HG02884 (cell line): ENCODE measurements at regions not wholly inside any gene's neighbourhood (a gene's known extent, or its start where the extent isn't known, plus 50 kb on each side); places are given as distances from the start of the nearest gene placed in this dataset.

Experiments used
- ATAC-seq: cut with Tn5 transposase; IDR thresholded peaks from one replicate; pipeline ENCODE4 v1.9.1; 2021; ENCODE audit warnings: mild to moderate bottlenecking, moderate library complexity; ENCODE audit not compliant: unreplicated experiment

DNA sequence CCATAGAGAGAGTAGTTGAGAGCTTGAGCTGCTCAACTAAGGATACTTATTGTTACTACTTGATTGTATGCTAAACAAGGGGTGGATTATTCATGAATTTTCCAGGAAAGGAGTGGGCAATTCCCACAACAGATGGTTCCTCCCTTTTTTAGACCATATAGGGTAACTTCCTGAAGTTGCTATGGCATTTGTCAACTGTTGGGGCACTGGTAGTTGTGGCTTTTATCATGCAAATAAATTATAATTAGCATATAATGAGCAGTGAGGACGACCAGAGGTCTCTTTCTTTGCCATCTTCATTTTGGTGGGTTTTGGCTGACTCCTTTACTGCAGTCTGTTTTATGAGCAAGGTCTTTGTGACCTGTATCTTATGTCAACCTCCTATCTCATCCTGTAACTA lies 1403.5 kb upstream of the PABPC4L start:
- no peak for ATAC-seq

DNA sequence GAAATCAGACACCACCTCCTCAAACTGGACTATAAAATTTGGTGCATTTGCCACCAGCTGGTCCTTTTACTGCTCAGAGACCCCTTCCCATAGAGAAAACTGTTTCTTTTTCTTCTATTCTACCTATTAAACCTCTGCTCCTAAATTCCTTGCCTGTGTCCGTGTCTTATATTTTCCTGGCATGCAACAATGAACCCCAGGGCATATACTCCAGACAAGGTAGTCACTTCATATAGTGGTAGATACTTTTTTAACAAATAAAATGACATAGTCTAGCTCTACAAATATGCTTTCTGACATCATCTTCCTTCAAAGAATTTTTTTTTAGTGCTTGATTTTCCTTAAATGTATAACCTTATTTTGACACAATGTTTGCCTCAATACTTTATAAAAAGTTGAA lies 1402.9 kb upstream of the PABPC4L start:
- ATAC-seq = no peak

DNA sequence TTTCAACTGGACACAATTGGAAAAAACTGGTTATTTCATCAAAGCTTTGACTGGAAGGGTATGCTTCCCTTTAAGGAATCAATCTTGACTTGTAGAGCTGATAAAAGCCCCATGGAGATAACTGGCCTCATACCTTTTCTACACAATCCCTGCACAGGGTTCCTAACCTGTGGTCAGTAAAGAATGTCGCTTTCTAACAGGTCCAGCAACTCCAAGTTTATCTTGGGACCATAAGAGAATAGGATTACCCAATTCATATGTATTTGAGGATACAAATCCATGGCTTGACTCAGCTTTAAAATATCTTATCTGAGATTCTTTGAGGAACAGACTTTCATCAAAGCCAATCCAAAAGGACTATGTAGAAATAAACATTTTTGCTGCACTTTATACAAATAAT lies 1399.8 kb upstream of the PABPC4L start:
- ATAC-seq = no peak

DNA sequence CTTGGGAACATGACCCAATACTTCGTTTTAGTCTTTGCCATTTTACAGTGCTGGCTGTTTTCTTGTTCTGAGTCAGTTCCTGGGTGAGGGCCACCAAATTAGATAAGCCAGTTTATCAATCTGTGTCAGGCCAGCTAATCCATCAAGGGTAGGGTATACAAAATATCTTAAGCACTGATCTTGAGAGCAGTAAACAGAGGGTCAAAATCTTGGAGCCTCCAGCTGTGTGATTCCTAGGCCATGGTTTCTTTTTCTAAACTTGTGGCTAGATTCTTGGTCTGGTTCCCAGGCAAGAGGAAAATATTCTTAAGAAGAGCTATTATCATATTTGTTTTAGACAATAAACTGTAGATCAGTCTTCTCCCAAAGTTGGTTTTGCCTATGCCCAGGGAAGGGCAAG lies 1396.6 kb upstream of the PABPC4L start:
- no peak for ATAC-seq

DNA sequence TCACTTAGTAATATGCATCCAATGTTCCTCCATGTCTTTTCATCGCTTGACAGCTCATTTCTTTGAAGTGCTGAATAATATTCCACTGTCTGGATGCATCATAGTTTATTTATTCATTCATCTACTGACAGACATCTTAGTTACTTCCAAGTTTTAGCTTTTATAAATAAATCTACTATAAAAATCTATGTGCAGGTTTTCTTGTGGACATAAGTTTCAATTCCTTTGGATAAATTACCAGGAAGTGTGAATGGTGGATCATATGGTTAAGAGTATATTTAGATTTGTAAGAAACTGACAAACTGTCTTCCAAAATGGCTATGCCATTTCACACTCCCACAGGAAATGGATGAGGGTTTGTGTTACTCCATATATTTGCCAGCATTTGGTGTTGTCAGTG lies 1392.9 kb upstream of the PABPC4L start:
- no peak for ATAC-seq

DNA sequence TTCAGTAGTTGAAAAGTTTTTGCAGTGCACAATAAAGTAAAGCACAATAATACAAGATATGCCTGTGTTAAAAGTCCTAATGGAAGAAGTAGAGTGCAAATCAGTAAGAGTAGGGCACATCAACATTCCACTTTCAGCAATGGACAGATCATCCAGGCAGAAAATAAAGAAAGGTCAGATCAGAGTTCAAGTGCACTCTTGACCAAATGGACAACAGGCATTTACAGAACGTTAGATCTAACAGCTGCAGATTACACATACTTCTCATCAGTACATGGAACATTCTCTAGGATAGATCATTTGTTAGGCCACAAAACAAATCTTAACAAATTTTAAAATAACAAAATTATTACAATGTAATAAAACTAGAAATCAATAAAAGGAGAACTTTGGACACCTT lies 1373.5 kb upstream of the PABPC4L start:
- ATAC-seq = no peak

DNA sequence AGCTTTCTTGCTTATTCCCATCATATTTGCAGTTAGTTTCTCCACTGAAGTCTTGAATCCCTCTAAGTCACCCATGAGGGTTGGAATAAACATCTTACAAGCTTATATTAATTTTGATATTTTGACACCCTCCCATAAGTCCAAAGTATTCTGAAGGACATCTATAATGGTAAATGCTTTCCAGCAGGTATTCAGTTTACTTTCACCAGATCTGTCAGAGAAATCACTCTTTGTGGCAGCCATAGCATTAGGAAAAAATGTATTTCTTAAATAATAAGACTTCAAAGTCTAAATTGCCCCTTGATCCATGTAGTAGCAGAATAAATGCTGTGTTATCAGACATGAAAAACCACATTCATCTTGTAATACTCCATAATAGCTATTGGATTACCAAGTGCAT lies 1371.7 kb upstream of the PABPC4L start:
- no peak for ATAC-seq

DNA sequence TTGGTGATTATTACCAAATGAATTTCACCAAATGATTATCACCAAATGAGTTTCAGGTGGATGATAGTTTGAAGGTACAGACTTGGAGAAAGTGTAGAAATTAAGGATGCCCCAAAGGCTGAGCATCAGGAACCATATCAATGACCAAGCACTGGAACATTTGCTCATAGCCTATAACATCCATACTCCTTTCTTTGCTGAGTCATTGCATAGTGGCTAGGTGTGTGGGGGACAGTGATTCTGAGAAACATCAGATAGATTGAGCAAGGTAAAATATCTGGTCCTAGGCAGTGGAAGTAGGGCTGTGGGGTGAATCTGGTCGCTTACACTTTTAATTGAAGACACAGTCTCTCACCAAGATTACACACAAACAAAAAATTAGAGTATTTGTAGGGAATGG lies 1362.5 kb upstream of the PABPC4L start:
- ATAC-seq = no peak

DNA sequence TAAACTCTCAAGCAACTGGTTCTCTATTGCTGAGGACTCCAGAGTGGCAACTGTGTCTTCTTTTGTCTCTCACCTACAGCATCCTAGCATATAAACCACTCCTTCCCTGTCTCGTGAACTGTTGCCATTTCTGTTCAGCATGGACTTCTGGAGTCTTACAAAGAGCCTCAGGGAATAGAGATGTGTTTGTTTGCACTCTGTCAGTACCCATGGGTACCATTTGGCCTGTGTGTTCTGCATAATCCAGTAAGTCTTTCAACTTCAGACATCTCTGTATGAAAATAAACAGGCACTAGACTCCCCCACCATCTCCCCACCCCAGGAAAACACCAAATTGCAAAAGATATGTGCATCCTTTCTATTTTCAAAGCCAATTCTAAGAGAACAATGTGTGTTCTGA lies 1351.6 kb upstream of the PABPC4L start:
- ATAC-seq = no peak

DNA sequence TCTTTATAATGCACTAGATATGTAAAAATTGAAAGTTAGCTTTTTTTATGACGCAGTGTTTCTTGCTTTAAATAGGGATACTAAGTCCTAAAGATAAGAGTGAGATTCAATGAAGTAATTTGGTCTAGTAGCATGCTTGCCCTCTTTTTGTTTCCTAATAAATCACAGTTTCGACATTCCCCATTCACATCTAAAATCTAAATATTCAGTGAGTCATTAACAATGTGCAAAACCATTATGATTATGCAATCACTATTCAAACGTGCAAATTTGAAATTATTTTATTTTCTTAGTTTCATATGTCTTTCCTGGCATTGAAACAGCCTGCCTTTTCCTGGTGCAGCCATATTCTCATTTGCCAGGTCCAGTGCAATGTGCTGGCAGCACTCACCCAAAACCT lies 1350.5 kb upstream of the PABPC4L start:
- no peak for ATAC-seq

DNA sequence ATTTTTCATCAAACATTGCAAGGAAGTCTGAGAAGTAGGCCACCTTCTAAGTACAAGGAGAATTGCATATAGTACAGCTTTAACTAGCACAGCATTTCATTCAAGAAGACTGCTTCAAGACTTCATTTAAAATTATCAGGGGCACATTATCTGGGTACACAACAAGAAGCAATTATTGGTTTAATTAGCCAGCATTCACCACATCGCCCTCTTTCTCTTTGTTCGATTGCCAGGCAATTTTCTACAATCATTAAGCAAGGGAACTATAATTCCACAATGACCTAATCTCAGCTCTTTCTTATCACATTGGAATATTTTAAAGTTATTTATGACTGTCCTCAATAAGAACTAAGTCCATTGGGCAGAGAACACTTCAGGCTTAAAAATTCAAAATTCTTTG lies 1347.1 kb upstream of the PABPC4L start:
- no peak for ATAC-seq

DNA sequence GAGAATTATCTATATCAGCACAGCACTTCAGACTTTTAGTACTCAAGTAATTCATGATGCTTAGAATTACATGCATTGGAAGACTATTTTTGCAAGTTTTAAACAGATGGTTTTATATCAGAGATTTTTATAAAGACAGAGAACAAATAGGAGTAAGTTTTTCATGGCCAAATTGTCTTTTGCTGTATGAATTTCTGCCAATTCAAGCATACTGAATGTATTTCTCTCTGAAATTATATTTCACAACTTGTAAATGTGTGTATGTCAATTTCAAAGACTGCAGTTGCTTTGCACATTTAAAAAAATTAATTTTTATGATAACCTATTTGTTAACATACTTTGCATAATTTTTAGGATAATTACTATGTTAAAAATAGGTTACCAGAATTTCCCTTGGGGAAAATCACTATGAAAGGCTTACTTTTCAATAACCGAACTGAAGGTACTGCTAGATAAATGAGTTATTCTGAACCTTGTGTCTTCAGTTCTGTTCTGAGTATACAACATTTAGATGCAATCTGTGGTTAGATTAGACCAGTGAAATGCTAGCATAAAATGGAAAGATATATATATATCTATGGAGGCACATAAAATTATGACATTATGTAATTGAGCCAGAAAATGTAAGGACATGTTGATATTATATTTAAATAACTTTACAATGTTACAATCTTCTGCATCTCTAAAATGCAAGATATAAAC lies 1344.2 kb upstream of the PABPC4L start:
- no peak for ATAC-seq

DNA sequence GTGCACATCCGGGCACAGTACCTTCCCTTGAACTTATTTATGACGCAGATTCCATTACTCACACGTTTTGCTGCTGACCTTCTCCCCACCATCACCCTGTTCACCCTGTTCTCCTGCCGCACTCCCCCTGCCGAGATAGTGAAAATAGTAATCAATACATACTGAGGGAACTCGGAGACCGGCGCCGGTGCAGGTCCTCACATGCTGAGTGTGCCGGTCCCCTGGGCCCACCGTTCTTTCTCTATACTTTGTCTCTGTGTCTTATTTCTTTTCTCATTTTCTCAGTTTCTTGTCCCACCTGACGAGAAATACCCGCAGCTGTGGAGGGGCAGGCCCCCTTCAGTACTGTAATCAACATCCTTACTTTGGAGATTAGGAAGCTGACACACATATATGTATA lies 1337.1 kb upstream of the PABPC4L start:
- no peak for ATAC-seq

DNA sequence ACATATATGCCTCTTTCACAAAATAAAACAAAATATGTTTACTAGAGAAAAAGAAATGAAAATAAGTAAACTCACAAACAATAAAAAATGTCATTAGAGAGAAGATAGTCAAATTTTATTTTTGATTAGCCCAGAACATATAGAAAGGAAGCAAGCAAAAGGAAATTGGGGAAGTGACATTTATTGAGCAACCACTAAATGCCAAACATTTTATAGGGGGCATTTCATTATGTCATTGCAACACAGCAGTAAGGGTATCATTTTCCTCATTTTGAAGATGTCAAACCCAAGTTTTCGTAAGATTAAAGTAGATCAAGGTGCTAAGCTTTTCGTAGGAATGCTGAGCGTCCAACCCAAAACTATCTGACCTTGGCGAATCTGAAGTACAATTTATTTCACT lies 1331.5 kb upstream of the PABPC4L start:
- ATAC-seq = no peak

DNA sequence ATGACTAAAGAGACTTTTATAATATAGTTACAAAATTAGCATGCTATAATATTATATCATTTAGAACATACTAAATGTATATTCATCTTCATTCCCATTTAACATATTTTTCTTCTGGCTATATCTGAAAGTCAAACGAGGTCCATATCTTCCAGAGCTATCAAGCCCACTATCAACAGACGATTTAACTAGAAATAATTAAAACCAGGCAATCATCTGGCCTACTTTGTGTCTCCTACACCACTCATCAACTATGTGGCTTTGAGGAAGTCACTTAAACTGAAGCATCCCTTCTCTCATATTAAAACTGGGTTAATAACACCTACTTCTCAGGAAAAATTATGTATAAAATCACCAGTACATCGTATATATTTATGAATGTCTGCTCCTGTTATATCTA lies 1330.5 kb upstream of the PABPC4L start:
- no peak for ATAC-seq

DNA sequence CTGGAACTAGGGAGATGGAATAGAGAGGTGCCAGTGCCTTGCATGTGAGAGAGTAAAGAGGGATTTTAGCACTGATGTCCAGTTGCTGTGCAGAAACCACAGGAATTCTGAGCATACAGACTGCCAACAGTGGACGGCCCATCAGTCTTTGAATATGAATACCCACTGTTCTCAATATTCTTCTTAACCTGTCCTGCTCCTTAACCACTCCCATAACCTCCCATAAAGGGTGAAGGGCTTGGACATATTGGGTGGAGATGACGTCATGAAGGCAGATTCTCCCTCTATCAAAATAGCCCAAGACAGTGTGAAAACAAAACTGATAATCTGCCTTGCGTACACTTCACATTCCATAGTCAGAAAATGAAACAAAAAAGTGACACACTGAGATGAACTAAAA lies 1313.7 kb upstream of the PABPC4L start:
- ATAC-seq = no peak

DNA sequence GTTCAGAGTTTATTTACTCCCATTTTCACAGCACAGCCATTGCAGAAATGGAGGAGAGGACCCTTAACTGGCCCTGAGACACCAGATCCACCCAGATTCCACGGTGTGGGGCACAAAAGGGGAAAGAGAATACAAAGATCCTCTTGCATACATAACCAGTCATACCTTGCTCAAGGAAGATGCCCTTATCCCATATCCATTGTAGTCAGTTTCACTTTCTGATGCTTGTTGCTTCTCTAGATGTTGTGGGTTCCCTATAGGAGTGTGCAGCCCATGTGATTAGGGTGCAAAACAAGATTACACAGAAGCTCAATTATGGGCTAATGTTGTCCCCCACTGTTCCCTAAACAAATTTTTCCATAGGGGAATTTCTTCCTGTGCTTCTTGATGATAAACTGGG lies 1309.0 kb upstream of the PABPC4L start:
- ATAC-seq = no peak

DNA sequence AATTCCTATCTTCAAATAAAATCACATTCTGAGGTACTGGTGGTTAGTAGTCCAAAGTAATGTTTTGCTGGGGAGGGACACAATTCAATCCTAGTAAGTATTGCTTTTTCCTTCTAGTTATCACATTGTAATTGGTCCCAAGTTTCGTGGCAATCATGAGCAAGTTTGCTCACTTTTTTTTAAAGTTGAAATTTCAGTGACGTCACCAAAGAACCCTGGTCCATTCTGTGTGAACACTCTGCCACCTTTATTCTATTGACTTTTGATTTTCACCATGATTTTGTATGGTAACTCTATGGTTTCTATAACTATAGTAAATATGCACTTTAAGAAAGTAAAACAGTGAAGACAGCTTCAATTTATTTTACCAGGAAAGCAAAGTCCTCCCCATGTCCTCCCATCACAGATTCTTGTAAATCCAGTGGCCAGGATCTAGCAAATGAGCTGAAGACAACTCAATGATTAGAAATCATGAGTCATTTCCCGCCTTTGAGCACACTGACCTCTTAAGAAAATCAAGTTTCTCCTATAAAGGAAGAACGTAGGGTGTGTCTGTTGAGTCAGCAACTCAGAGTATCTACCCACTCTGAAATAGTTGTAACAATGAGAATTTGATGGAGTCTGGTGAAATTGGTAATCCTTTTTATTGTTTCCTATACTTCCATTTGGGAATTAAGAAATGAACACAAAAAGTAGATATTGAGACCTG lies 1306.6 kb upstream of the PABPC4L start:
- no peak for ATAC-seq

DNA sequence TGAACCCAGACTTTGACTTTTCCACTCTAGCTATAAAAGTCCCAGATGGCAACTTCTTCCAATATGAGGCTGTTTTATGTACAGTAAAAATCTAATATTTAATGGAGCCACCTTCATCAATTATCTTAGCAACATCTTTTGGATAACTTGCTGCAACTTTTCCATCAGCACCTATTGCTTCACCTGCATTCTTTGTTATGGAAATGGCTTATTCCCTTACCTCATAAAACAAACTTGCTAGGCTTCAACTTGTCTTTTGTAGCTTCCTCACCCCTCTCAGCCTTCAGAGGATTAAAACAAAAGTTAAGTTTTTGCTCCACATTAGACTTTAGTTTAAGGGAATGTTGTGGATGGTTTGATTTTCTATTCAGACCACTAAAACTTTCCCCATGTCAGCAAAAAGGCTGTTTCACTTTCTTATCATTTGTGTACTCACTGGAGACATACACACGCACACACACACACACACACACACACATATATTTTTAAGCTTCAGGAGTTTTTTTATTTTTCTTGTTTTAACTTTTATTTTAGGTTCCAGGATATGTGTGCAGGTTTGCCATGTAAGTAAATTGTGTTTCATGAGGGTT lies 1296.1 kb upstream of the PABPC4L start:
- no peak for ATAC-seq

DNA sequence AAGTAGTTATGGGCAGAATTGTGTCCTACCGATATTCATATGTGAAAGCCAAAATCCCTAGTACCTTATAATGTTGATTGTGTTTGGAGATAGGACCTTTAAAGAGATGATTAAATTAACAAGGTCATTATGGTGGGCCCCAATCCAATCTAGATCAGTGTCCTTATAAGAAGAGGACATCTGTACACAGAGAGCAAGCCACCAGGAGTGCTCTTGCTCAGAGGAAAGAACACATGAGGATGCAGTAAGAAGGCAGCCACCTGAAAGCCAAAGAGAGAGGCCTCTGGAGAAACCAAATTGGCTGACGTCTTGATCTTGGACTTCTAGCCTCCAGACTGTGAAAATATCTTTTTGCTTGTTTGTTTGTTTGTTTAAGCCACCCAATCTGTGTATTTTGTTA lies 1290.8 kb upstream of the PABPC4L start:
- no peak for ATAC-seq

DNA sequence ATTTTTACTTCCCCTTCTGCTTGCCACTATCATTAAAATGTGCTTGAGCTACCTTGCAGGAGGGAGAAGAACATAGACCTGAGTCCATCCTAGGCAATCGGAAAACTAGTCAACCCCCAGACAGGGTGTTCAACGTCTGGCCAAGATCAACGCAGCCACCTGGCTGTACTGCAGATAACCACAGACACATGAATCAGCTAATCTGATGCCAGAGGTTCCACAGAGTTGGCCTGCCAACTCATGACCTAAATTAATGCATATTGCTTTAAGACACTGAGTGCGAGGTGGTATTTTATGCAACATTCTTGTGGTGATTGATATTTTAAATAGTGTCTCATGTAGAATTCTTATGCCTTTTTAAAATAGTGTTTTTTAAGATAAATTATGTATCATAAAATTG lies 1283.8 kb upstream of the PABPC4L start:
- no peak for ATAC-seq

DNA sequence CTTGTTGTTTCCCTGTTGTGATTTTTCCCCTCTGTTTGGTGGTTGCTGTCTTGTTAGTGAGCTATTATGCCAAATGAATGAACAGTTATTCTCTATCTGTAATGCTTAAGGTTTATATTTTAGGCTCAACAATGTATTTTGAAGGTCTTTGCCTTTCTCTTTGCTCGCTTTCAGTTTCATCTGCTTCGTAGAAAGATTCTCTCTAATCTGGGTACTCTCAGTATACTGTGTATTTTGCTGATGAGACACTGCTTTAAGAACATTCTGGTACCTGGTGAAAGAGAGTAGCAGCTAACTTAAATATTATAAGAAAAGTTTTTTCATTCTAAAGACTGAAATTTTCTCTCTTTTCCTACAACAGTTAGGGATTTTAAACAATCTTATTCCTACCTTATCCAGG lies 1274.7 kb upstream of the PABPC4L start:
- no peak for ATAC-seq

DNA sequence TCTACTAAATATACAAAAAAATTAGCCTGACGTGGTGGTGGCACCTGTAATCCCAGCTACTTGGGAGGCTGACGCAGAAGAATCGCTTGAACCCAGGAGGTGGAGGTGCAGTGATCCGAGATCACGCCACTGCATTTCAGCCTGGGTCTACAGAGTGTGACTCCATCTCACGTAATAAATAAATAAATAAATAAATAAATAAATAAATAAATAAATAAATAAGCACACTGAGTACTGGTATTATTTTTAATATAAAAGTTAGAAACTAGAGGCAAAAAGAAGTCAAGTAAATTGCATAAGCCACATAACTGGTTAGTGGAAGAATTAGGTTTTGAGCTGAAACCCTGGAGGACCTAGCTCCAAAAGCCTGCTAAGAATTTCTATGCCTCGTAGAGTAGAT lies 1262.7 kb upstream of the PABPC4L start:
- ATAC-seq = no peak
